GM21423 (cell line): ENCODE measurements at regions not wholly inside any gene's neighbourhood (a gene's known extent, or its start where the extent isn't known, plus 50 kb on each side); places are given as distances from the start of the nearest gene placed in this dataset.

ENCODE experiments used
- ATAC-seq: cut with Tn5 transposase; IDR thresholded peaks from one replicate; pipeline ENCODE4 v1.9.1; 2021; ENCODE audit warnings: mild to moderate bottlenecking, moderate library complexity; ENCODE audit not compliant: unreplicated experiment

GRCh38 chr5:73295447-73295846 lies 122.5 kb downstream of the TMEM174 start:
- no peak for ATAC-seq

- ATAC-seq = no peak
These were observed 119.9 kb downstream of the TMEM174 start for GRCh38 chr5:73292816-73293459.

- ATAC-seq = no peak
These were observed 118.9 kb downstream of the TMEM174 start for GRCh38 chr5:73291873-73292272.

GRCh38 chr5:73290242-73290641 lies 117.2 kb downstream of the TMEM174 start:
- no peak for ATAC-seq

GRCh38 chr5:73288803-73289720 lies 116.1 kb downstream of the TMEM174 start:
- no peak for ATAC-seq

GRCh38 chr5:73286896-73287295 lies 113.9 kb downstream of the TMEM174 start:
- ATAC-seq = no peak

GRCh38 chr5:73284985-73285384 lies 112.0 kb downstream of the TMEM174 start:
- no peak for ATAC-seq

- ATAC-seq = no peak
These were observed 111.3 kb downstream of the TMEM174 start for GRCh38 chr5:73284220-73284795.

- no peak for ATAC-seq
These were observed 109.9 kb downstream of the TMEM174 start for GRCh38 chr5:73282923-73283322.

GRCh38 chr5:73282383-73282782 lies 109.4 kb downstream of the TMEM174 start:
- ATAC-seq = no peak

GRCh38 chr5:73280821-73281746 lies 108.1 kb downstream of the TMEM174 start:
- ATAC-seq = no peak

GRCh38 chr5:73280386-73280785 lies 107.4 kb downstream of the TMEM174 start:
- ATAC-seq = no peak

- ATAC-seq = no peak
These were observed 106.8 kb downstream of the TMEM174 start for GRCh38 chr5:73279805-73280204.

GRCh38 chr5:73278693-73279092 lies 105.7 kb downstream of the TMEM174 start:
- no peak for ATAC-seq

GRCh38 chr5:73274881-73275663 lies 102.1 kb downstream of the TMEM174 start:
- ATAC-seq = no peak

- ATAC-seq = no peak
These were observed 101.1 kb downstream of the TMEM174 start for GRCh38 chr5:73274121-73274520.

GRCh38 chr5:73273379-73274050 lies 100.5 kb downstream of the TMEM174 start:
- ATAC-seq = no peak

GRCh38 chr5:73272351-73272750 lies 99.4 kb downstream of the TMEM174 start:
- ATAC-seq = no peak

- no peak for ATAC-seq
These were observed 95.8 kb downstream of the TMEM174 start for GRCh38 chr5:73268826-73269225.
